ENCODE measurements at regions not wholly inside any gene's neighbourhood (a gene's known extent, or its start where the extent isn't known, plus 50 kb on each side); places are given as distances from the start of the nearest gene placed in this dataset.
"Not testable (repeated sequence)": the region's sequence is repeated elsewhere in the genome, so short reads cannot be mapped to it uniquely, and the experiment has no call there.

GRCh38 chr1:172728705-172729104, 69.8 kb downstream of the FASLG start:
- not testable (repeated sequence) for TF ChIP-seq POLR2AphosphoS5 (IDR thresholded peaks at IDR 0.05; ENCODE audit: borderline replicate concordance, low read depth, low read length); EZH2 (IDR thresholded peaks at IDR 0.05); FOXP2 (optimal IDR thresholded peaks at IDR 0.05; ENCODE audit: control extremely low read depth, extremely low read length, insufficient read depth)

Data from SK-N-MC (cell line).